ENCODE measurements at regions not wholly inside any gene's neighbourhood (a gene's known extent, or its start where the extent isn't known, plus 50 kb on each side); places are given as distances from the start of the nearest gene placed in this dataset.
A peak's percentile ranks its signal among the peaks of the same experiment; 100 is the strongest.

DNA sequence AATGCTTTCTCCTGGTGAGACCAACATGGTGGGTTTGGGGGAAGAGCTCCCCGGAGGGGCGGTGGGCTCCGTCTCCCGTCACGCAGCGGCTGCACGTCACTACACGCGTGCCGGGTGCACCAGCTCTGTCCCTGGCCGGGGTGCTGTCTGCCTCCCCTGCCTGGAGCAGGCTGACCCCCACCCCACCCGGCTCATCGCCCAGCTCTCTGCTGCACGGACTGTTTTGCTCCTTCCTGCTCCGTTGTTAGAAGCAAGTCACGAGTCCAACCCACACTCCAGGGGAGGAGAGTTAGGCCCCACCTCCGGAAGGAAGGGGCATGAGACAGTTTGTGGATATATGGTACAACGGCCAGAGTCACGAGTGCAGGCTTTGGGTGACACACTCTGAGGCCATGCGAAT, 364.9 kb downstream of the BRD1 start:
- Histone ChIP-seq H3K36me3 (ENCODE audit: insufficient read depth, low read length) (no peaks in the 10 kb centered on the region), H4K20me1 (ENCODE audit: insufficient read depth, low read length, poor library complexity, severe bottlenecking) (no peaks in the 10 kb centered on the region), H2AFZ (ENCODE audit: low read length) (no peak overlapping the region), H3K27me3 (ENCODE audit: insufficient read depth, low read length, poor library complexity, severe bottlenecking) (no peaks in the 10 kb centered on the region), H3K4me1 (ENCODE audit: insufficient read depth, low read length, poor library complexity, severe bottlenecking) (peaks cover 35% of the 10 kb centered on the region), H3K9ac (ENCODE audit: low read depth, low read length, poor library complexity, severe bottlenecking) (peak overlapping the region; percentile 60), H3K4me2 (ENCODE audit: low read depth, low read length, poor library complexity, severe bottlenecking) (peak overlapping the region; percentile 24), H3K9me3 (ENCODE audit: insufficient read depth, low read depth, low read length) (no peaks in the 10 kb centered on the region), H3K79me2 (ENCODE audit: insufficient read depth, low read length) (no peaks in the 10 kb centered on the region), H3F3A (ENCODE audit: low read depth) (no peaks in the 10 kb centered on the region), H3K9me2 (replicated peaks; ENCODE audit: low read depth, low read length) (no peaks in the 10 kb centered on the region), H3K4me3 (ENCODE audit: low read length, poor library complexity, severe bottlenecking) (no peak overlapping the region)
- TF ChIP-seq CTCF (conservative IDR thresholded peaks at IDR 0.05; ENCODE audit: low read length) (no peak), EZH2phosphoT487 (IDR thresholded peaks at IDR 0.05; ENCODE audit: borderline replicate concordance) (no peak)

DNA sequence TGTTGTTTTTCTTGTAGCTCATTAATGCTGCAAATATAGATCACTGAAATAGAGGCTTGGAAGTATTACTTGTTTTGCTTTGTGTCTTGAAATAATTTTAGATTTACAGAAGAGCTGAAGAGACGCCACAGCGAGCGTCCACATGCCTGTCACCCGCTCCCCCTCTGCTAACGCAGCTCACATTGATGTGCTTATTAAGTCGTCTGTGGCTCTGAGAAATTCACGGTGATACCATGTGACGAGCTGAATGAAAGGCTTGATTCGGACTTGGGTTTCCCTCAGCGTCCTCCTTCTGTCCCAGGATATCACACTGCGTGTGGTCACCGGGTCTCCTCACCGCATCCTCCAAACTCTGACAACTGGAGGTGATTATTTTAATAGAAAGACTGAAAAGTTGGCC, 365.4 kb downstream of the BRD1 start:
- no peaks in the 10 kb centered on the region for H3K9me2 ChIP-seq (replicated peaks; ENCODE audit: low read depth, low read length)
- no peak overlapping the region for H2AFZ ChIP-seq (ENCODE audit: low read length)
- H3K4me3 ChIP-seq (ENCODE audit: low read length, poor library complexity, severe bottlenecking): no peak overlapping the region
- no peaks in the 10 kb centered on the region for H3K27me3 ChIP-seq (ENCODE audit: insufficient read depth, low read length, poor library complexity, severe bottlenecking)
- peaks cover 35% of the 10 kb centered on the region for H3K4me1 ChIP-seq (ENCODE audit: insufficient read depth, low read length, poor library complexity, severe bottlenecking)
- peak overlapping the region; percentile 58 for H3K9ac ChIP-seq (ENCODE audit: low read depth, low read length, poor library complexity, severe bottlenecking)
- no peaks in the 10 kb centered on the region for H3F3A ChIP-seq (ENCODE audit: low read depth)
- peak overlapping the region; percentile 24 for H3K4me2 ChIP-seq (ENCODE audit: low read depth, low read length, poor library complexity, severe bottlenecking)
- H3K79me2 ChIP-seq (ENCODE audit: insufficient read depth, low read length): no peaks in the 10 kb centered on the region
- H3K9me3 ChIP-seq (ENCODE audit: insufficient read depth, low read depth, low read length): no peaks in the 10 kb centered on the region
- no peaks in the 10 kb centered on the region for H3K36me3 ChIP-seq (ENCODE audit: insufficient read depth, low read length)
- H4K20me1 ChIP-seq (ENCODE audit: insufficient read depth, low read length, poor library complexity, severe bottlenecking): no peaks in the 10 kb centered on the region
- no peak for TF ChIP-seq EZH2phosphoT487 (IDR thresholded peaks at IDR 0.05; ENCODE audit: borderline replicate concordance)
- no peak for TF ChIP-seq CTCF (conservative IDR thresholded peaks at IDR 0.05; ENCODE audit: low read length)

GRCh38 chr22:49461674-49462073, 366.0 kb downstream of the BRD1 start:
- Histone ChIP-seq H3K79me2 (ENCODE audit: insufficient read depth, low read length) (no peaks in the 10 kb centered on the region), H3K9me2 (replicated peaks; ENCODE audit: low read depth, low read length) (no peaks in the 10 kb centered on the region), H4K20me1 (ENCODE audit: insufficient read depth, low read length, poor library complexity, severe bottlenecking) (no peaks in the 10 kb centered on the region), H3K36me3 (ENCODE audit: insufficient read depth, low read length) (no peaks in the 10 kb centered on the region), H2AFZ (ENCODE audit: low read length) (no peak overlapping the region), H3K9me3 (ENCODE audit: insufficient read depth, low read depth, low read length) (no peaks in the 10 kb centered on the region), H3K4me2 (ENCODE audit: low read depth, low read length, poor library complexity, severe bottlenecking) (peak overlapping the region; percentile 27), H3K4me3 (ENCODE audit: low read length, poor library complexity, severe bottlenecking) (no peak overlapping the region), H3F3A (ENCODE audit: low read depth) (no peaks in the 10 kb centered on the region), H3K4me1 (ENCODE audit: insufficient read depth, low read length, poor library complexity, severe bottlenecking) (peaks cover 35% of the 10 kb centered on the region), H3K9ac (ENCODE audit: low read depth, low read length, poor library complexity, severe bottlenecking) (peak overlapping the region; percentile 37), H3K27me3 (ENCODE audit: insufficient read depth, low read length, poor library complexity, severe bottlenecking) (no peaks in the 10 kb centered on the region)
- TF ChIP-seq CTCF (conservative IDR thresholded peaks at IDR 0.05; ENCODE audit: low read length) (no peak), EZH2phosphoT487 (IDR thresholded peaks at IDR 0.05; ENCODE audit: borderline replicate concordance) (no peak)
